Brain microvascular endothelial cell (primary cell): ENCODE measurements at regions not wholly inside any gene's neighbourhood (a gene's known extent, or its start where the extent isn't known, plus 50 kb on each side); places are given as distances from the start of the nearest gene placed in this dataset.
"Not testable (repeated sequence)": the region's sequence is repeated elsewhere in the genome, so short reads cannot be mapped to it uniquely, and the experiment has no call there.

ENCODE experiments used
- DNase-seq: peaks from one replicate; pipeline ENCODE4 v3.0.0-alpha.2; 2020
- H3K27ac ChIP-seq: fragments of 250-450 bp; sonication (Bioruptor Pico); 2 replicates; pipeline ENCODE4 v1.5.1; 2020; ENCODE audit warnings: mild to moderate bottlenecking, moderate library complexity
- H3K27me3 ChIP-seq: fragments of 250-450 bp; sonication (Bioruptor Pico); replicated peaks from 2 replicates; pipeline ENCODE4 v1.5.1; 2020; ENCODE audit warnings: mild to moderate bottlenecking
- H3K36me3 ChIP-seq: fragments of 250-450 bp; sonication (Bioruptor Pico); replicated peaks from 2 replicates; pipeline ENCODE4 v1.5.1; 2020; ENCODE audit warnings: mild to moderate bottlenecking
- H3K4me3 ChIP-seq: 2 replicates; pipeline ENCODE4 v1.5.1; 2011; ENCODE audit warnings: low read depth, mild to moderate bottlenecking, control low read depth, low read length, moderate library complexity
- in situ Hi-C: cut with HindIII; loops from 2 replicates; pipeline ENCODE4 v1.10.0; 2017; ENCODE audit warnings: low sequenced_read_pairs, low pct_ligation_motif_present
- TF ChIP-seq, protein P1 (sequence below): IDR thresholded peaks from 2 replicates; pipeline ENCODE4 v1.5.1; 2011; ENCODE audit warnings: low read depth, mild to moderate bottlenecking, moderate library complexity, low read length, control low read depth, inconsistent platforms; ENCODE audit errors: missing control alignments

GRCh38 chr18:59980188-59980637, 80.4 kb downstream of the PMAIP1 start:
- in situ Hi-C loops: no loop called here
- H3K27me3 ChIP-seq: no peaks in the 10 kb centered on the region
- H3K27ac ChIP-seq: no peak overlapping the region
- H3K36me3 ChIP-seq: no peaks in the 10 kb centered on the region
- TF ChIP-seq, protein P1, sequence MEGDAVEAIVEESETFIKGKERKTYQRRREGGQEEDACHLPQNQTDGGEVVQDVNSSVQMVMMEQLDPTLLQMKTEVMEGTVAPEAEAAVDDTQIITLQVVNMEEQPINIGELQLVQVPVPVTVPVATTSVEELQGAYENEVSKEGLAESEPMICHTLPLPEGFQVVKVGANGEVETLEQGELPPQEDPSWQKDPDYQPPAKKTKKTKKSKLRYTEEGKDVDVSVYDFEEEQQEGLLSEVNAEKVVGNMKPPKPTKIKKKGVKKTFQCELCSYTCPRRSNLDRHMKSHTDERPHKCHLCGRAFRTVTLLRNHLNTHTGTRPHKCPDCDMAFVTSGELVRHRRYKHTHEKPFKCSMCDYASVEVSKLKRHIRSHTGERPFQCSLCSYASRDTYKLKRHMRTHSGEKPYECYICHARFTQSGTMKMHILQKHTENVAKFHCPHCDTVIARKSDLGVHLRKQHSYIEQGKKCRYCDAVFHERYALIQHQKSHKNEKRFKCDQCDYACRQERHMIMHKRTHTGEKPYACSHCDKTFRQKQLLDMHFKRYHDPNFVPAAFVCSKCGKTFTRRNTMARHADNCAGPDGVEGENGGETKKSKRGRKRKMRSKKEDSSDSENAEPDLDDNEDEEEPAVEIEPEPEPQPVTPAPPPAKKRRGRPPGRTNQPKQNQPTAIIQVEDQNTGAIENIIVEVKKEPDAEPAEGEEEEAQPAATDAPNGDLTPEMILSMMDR: no peak
- no peak for DNase-seq
- no peak overlapping the region for H3K4me3 ChIP-seq

- no peaks in the 10 kb centered on the region for H3K36me3 ChIP-seq
- TF ChIP-seq, protein P1: no peak
- no peak overlapping the region for H3K4me3 ChIP-seq
- DNase-seq: no peak
- in situ Hi-C loops: no loop called here
- no peak overlapping the region for H3K27ac ChIP-seq
- no peaks in the 10 kb centered on the region for H3K27me3 ChIP-seq
These were observed 72.2 kb downstream of the PMAIP1 start for GRCh38 chr18:59971871-59972428.

DNA sequence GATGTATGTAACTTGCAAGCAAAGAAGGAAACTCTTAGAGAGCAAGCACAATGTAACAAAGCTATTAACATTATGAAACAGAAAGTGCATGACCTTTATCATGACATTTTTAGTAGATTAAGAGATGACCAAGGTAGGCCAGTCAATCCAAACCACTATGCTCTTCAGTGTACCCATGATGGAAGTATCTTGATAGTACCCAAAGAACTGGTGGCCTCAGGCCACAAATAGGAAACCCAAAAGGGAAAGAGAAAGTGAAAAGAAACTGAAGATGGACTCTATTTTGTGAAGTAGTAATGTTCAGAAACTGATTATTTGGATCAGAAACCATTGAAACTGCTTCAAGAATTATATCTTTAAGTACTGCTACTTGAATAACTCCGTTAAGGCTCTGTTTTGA, 71.3 kb downstream of the PMAIP1 start:
- H3K4me3 ChIP-seq, H3K27me3 ChIP-seq, DNase-seq, H3K27ac ChIP-seq, in situ Hi-C loops, H3K36me3 ChIP-seq: not testable (repeated sequence)

DNA sequence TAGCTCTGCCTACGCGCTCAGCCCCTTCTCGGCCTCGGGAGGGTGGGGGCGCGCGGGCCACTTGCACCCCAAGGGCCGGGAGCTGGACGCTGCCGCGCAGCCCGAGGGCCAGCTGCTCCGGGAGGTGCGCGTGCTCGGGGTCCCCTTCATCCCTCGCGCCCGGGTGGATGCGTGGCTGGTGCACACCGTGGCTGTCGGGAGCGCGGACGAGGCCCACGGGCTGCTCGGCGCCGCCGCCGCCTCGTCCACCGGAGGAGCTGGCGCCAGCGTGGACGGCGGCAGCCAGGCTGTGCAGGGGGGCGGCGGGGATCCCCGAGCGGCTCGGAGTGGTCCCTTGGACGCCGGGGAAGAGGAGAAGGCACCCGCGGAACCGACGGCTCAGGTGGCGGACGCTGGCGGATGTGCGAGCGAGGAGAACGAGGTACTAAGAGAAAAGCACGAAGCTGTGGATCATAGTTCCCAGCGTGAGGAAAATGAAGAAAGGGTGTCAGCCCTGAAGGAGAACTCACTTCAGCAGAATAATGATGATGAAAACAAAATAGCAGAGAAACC, 69.8 kb downstream of the PMAIP1 start:
- H3K36me3 ChIP-seq, DNase-seq, in situ Hi-C loops, H3K27ac ChIP-seq, H3K27me3 ChIP-seq: not testable (repeated sequence)
- H3K4me3 ChIP-seq: peak overlapping the region; percentile 27

DNA sequence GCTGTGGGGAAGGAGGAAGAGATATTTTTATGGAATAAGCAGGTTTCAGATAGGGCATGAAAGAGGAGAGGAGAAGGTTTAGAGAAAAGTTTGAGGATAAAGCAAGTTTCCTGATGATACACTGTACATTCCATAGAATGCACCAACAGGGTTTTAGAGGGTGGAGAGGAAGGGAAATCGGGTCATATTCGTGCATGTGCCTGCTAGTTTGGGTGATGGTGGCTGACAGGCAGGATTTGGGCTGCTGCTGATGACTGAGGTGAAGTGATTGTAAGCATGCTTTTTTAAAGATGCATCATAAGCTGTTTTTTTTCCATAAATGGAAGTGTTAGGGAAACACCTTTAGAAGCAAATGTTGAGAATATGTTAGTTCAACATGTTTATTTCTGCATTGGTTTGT, 68.8 kb downstream of the PMAIP1 start:
- H3K27me3 ChIP-seq: no peaks in the 10 kb centered on the region
- TF ChIP-seq, protein P1: no peak
- no peak overlapping the region for H3K27ac ChIP-seq
- no peak overlapping the region for H3K4me3 ChIP-seq
- DNase-seq: no peak
- in situ Hi-C loops: no loop called here
- no peaks in the 10 kb centered on the region for H3K36me3 ChIP-seq

DNA sequence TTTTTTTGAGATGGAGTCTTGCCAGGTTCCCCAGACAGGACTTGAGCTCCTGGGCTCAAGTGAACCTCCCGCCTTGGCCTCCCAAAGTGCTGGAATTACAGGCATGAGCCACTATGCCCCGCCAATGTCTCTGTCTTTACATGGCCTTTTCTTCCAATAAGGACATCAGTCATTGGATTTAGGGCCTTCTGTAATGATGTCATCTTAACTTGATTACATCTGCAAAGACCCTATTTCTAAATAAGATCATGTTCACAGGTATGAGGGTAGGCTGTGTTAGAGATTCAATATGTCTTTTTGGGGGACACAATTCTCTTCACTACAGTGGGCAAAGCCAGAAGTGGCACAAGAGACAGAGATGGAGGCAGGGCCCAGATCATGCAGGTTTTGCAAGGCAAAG, 68.1 kb downstream of the PMAIP1 start:
- TF ChIP-seq, protein P1: no peak
- H3K36me3 ChIP-seq: no peaks in the 10 kb centered on the region
- no peak overlapping the region for H3K4me3 ChIP-seq
- H3K27me3 ChIP-seq: no peaks in the 10 kb centered on the region
- DNase-seq: no peak
- in situ Hi-C loops: no loop called here
- H3K27ac ChIP-seq: no peak overlapping the region

- Histone ChIP-seq H3K4me3 (no peak overlapping the region), H3K27ac (no peak overlapping the region), H3K27me3 (no peaks in the 10 kb centered on the region), H3K36me3 (no peaks in the 10 kb centered on the region)
- no peak for DNase-seq
- TF ChIP-seq, protein P1: no peak
- in situ Hi-C loops: no loop called here
These were observed 67.1 kb downstream of the PMAIP1 start for GRCh38 chr18:59966913-59967312.
